Right lobe of liver (tissue), 4 donors: ENCODE measurements at regions not wholly inside any gene's neighbourhood (a gene's known extent, or its start where the extent isn't known, plus 50 kb on each side); places are given as distances from the start of the nearest gene placed in this dataset.

Experiments
- POLR2A ChIP-seq: fragments of 450-650 bp; IDR thresholded peaks from one replicate; pipeline ENCODE4 v1.6.1; 2017; ENCODE audit warnings: antibody characterized with exemption, mild to moderate bottlenecking
- TF ChIP-seq, protein P1 (sequence below), 4 donors: fragments of 200-600 bp in 3 of 4; fragments of 450-650 bp in 1 of 4; IDR thresholded peaks; one replicate each; pipeline versions ENCODE4 v1.5.1 to v1.8.0; 2016 to 2022; ENCODE audit warnings: antibody characterized with exemption in 4 of 4, mild to moderate bottlenecking in 2 of 4
- donor health status: DM: no; HTN: no; CAD: no.
- donor health status: DM: no; HTN: no; CAD: no.
- donor health status: DM: no; HTN: yes; CAD: no.

- TF ChIP-seq, protein P1, sequence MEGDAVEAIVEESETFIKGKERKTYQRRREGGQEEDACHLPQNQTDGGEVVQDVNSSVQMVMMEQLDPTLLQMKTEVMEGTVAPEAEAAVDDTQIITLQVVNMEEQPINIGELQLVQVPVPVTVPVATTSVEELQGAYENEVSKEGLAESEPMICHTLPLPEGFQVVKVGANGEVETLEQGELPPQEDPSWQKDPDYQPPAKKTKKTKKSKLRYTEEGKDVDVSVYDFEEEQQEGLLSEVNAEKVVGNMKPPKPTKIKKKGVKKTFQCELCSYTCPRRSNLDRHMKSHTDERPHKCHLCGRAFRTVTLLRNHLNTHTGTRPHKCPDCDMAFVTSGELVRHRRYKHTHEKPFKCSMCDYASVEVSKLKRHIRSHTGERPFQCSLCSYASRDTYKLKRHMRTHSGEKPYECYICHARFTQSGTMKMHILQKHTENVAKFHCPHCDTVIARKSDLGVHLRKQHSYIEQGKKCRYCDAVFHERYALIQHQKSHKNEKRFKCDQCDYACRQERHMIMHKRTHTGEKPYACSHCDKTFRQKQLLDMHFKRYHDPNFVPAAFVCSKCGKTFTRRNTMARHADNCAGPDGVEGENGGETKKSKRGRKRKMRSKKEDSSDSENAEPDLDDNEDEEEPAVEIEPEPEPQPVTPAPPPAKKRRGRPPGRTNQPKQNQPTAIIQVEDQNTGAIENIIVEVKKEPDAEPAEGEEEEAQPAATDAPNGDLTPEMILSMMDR (IDR thresholded peaks at IDR 0.05) = no peak
- TF ChIP-seq POLR2A = no peak
Observed at GRCh38 chr17:77753691-77754245, 204.7 kb upstream of the TNRC6C start.
